ENCODE measurements at regions not wholly inside any gene's neighbourhood (a gene's known extent, or its start where the extent isn't known, plus 50 kb on each side); places are given as distances from the start of the nearest gene placed in this dataset.

GRCh38 chr3:111303760-111304159 lies 232.1 kb downstream of the NECTIN3 start:
- no peak for TF ChIP-seq CTCF (IDR thresholded peaks at IDR 0.05; ENCODE audit: low read depth, low read length, missing control alignments)
- H3K4me3 ChIP-seq (replicated peaks; ENCODE audit: low read depth, low read length): no peak overlapping the region
- no peak for DNase-seq (ENCODE audit: extremely low read depth, low read depth)

DNA sequence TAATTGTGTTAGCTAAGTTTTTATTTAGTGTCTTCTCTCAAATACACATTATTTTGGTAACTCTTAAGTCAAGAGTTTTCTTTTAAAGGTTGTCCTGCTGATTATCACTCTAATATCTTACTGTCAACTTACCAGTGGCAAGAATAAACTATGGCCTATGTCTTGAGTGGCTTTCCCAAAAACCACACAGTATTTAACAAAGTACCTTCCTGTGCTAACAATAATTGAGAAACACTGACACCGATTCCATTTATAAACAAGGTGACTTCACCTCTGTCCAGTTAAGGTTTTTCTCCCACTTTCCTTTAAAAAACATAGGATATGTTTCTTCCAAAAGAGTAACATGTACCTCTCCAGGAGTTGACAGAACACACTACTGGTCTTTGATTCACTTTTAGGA lies 234.3 kb upstream of the CD96 start:
- no peak overlapping the region for H3K4me3 ChIP-seq (replicated peaks; ENCODE audit: low read depth, low read length)
- TF ChIP-seq CTCF (IDR thresholded peaks at IDR 0.05; ENCODE audit: low read depth, low read length, missing control alignments): no peak
- no peak for DNase-seq (ENCODE audit: extremely low read depth, low read depth)

GRCh38 chr3:111311126-111311525 lies 230.9 kb upstream of the CD96 start:
- no peak for TF ChIP-seq CTCF (IDR thresholded peaks at IDR 0.05; ENCODE audit: low read depth, low read length, missing control alignments)
- no peak overlapping the region for H3K4me3 ChIP-seq (replicated peaks; ENCODE audit: low read depth, low read length)

GRCh38 chr3:111311709-111312235 lies 230.2 kb upstream of the CD96 start:
- TF ChIP-seq CTCF (IDR thresholded peaks at IDR 0.05; ENCODE audit: low read depth, low read length, missing control alignments): no peak
- no peak for DNase-seq (ENCODE audit: extremely low read depth, low read depth)
- no peak overlapping the region for H3K4me3 ChIP-seq (replicated peaks; ENCODE audit: low read depth, low read length)

More at GRCh38 chr3:111311126-111311525, 230.9 kb upstream of the CD96 start:
- no peak for DNase-seq (ENCODE audit: extremely low read depth, low read depth)

DNA sequence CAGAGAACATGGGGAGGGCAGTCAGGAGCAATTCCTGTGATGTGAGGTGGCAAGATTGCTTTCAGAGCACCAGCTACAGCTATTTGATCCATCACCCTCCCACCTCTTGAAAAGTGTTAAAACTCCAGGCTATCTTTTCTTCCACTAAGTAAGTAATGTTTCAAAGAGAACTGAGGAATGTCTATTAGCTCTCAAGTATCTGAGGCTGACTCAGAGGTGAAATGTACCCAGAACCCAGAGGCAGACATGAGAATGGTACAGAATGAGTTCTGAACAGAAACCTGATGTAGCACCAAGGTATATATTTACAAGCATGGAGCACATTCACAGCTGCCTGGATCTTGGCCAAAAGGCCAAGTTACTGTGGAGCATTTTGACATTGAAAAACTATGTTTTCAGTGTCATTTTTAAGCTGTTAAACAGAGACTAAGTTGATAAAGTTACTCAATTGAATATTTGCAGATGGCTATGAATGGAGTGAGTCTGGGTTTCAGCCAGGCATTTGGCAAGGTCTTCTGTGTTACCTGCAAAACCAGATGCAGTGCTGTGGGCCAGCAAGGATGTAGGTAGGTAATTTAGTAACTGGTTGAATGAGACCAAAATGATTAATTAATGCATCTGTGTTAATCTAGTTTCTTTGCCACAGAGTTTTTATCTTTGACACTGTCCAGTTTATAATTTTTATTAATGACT lies 227.7 kb upstream of the CD96 start:
- no peak overlapping the region for H3K4me3 ChIP-seq (replicated peaks; ENCODE audit: low read depth, low read length)
- TF ChIP-seq CTCF (IDR thresholded peaks at IDR 0.05; ENCODE audit: low read depth, low read length, missing control alignments): no peak
- no peak for DNase-seq (ENCODE audit: extremely low read depth, low read depth)

DNA sequence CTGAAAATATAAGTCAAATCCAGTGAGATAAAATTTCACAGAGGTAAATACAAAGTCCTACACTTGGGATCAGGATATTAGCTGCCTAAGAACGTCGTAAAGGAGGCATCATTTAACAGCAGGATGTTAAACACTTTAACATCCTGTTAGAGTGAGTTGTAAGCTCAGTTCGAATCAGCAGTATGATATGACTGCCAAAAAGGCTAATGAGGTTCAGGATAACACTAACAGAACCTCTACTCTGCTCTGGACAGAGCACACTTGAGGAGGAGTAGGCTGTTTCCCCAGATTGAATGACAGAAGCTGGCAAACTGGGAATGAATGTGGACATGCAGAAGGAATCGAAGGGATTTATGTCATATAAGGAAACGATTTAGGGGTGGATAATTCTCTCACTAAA lies 227.1 kb upstream of the CD96 start:
- TF ChIP-seq CTCF (IDR thresholded peaks at IDR 0.05; ENCODE audit: low read depth, low read length, missing control alignments): no peak
- DNase-seq (ENCODE audit: extremely low read depth, low read depth): no peak
- no peak overlapping the region for H3K4me3 ChIP-seq (replicated peaks; ENCODE audit: low read depth, low read length)
